NOMO-1 treated with DMSO at 0.1 percent for 48 hours (cell line): ENCODE measurements at regions not wholly inside any gene's neighbourhood (a gene's known extent, or its start where the extent isn't known, plus 50 kb on each side); places are given as distances from the start of the nearest gene placed in this dataset.
"Not testable (repeated sequence)": the region's sequence is repeated elsewhere in the genome, so short reads cannot be mapped to it uniquely, and the experiment has no call there.

ENCODE experiments used
- DNase-seq: peaks from one replicate; lab custom pipeline; 2025; ENCODE audit not compliant: unreplicated experiment; lab: John Stamatoyannopoulos, UW

DNA sequence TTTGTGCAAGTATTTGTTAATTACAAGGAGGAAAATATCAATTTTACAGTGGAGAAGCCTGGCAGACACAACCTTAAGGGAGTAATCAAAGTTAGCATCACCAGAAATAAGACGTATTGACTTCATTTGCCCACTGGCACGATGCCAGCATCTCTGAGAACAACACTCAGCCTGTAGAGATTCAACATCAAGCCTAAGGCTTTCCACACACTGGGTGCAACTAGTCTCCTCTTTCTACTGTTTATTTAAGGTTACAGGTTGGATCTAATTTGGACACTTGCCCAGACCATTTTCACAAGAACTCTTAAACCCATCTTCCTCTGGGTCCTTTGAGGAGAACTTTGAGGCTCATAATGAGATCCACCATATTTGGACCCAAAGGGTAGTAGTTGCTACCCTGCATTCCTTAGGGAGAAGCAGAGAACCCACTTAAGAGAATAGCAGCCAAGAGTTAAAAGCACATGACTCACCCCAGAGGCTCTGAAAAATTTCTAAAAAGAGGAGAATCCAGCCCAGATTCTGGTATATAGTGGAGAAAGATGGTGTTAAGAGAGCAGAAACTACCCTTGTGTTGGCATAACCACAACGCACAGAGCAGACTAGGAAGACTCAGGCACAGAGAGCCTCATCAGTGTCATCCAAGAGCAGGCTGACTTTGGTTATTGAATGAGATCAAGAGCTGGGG lies 97.3 kb downstream of the CCDC71L start:
- no peak for DNase-seq

DNA sequence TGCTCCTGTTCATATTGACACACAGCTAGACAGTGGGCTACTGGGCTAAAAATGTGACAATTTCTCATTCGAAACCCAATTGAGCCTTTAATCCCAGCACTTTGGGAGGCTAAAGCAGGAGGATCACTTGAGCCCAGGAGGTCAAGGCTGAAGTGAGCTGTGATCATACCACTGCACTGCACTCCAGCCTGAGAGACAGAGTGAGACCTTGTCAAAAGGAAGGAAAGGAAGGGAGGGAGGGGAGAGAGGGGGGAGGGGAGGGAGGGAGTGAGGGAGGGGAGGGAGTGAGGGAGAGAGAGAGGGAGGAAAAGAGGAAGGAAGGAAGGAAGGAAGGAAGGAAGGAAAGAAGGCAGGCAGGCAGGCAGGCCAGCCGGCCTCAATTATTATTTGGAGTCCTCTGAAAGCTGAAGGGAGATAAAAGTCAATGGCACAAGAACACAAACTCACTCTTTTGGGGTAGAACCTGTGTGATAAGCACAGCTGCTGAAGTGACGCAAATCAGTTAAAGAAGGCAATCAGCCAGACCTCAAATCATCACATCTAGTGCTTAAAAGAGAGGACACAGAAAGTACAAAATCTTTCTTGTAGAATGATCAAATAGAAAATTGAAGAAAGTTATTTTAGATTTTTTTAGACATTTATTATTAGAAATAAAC lies 98.1 kb downstream of the CCDC71L start:
- no peak for DNase-seq

DNA sequence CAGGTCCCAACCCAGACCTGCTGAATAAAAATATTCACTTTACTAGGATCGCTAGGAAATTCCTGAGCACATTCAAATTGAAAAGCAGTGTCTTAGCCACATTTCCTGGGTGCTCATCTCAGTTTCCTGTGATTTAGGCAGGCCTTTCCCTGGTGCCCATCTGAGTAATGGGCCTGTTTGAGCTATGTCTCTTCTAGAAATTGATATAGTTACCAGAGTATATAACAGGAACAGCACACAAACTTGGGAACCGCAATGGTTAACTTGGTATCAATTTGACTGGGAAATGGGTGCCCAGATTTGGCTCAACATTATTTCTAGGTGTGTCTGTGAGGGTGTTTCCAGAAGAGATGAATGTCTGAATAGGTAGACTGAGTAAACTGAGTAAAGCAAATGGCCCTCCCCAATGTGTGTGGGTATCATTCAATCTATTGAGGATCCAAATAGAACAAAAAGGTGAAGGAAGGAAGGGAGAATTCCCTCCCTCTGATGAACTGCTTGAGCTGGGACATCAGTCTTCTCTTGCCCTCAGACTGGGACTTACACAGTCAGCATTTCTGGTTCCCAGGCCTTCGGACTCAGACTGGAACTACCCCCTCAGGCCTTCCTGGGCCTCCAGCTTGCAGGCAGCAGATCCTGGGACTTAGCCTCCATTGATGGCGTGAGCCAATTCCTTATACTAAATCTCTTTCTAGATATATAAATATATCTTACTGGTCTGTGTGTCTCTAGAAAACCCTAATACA lies 99.1 kb downstream of the CCDC71L start:
- no peak for DNase-seq

DNA sequence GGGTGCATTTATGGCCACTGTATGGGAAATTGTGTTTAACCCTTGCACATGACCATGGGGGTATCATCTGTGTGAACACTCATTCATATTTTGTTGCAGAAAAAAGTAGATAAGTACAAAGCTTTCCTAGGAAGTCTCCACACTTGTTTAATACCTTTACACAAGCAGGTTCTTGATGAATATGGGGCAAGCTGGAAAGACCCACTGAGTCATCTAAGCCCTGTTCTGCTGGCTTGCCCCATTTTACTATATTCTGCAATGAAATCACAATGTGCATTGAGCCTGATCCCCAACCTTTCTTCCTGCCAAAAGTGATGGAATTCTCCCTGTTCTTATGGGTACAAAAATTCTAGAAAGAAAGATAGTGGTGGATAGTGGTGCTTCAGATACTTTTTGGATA lies 99.8 kb downstream of the CCDC71L start:
- DNase-seq: no peak

DNA sequence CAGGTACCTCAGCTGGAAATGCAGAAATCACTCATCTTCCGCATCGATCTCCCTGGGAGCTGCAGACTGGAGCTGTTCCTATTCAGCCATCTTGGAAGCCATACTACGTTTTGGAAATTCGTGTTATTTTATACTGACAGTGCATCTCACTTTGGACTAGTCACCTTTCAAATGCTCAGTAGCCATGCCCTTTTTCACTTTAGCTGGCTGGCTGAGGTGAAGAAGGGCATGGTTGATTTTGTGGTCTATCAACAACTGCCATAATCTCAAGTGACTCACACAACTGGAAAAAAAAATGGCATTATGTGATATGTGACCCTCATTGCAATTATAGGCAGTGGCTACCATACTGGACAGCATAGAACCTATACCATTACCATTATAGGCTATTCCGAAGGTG lies 100.5 kb downstream of the CCDC71L start:
- no peak for DNase-seq

DNA sequence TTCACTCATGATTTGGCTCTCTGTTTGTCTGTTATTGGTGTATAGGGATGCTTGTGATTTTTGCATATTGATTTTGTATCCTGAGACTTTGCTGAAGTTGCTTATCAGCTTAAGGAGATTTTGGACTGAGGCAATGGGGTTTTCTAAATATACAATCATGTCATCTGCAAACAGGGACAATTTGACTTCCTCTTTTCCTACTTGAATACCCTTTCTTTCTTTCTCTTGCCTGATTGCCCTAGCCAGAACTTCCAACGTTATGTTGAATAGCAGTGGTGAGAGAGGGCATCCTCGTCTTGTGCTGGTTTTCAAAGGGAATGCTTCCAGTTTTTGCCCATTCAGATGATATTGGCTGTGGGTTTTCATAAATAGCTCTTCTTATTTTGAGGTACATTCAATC lies 104.7 kb downstream of the CCDC71L start:
- not testable (repeated sequence) for DNase-seq

DNA sequence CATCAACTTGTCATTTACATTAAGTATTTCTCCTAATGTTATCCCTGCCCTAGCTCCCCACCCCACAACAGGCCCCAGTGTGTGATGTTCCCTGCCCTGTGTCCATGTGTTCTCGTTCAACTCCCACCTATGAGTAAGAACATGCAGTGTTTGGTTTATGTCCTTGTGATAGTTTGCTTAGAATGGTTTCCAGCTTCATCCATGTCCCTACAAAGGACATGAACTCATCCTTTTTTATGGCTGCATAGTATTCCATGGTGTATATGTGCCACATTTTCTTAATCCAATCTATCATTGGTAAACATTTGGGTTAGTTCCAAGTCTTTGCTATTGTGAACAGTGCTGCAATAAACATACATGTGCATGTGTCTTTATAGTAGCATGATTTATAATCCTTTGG lies 106.3 kb downstream of the CCDC71L start:
- DNase-seq: not testable (repeated sequence)

DNA sequence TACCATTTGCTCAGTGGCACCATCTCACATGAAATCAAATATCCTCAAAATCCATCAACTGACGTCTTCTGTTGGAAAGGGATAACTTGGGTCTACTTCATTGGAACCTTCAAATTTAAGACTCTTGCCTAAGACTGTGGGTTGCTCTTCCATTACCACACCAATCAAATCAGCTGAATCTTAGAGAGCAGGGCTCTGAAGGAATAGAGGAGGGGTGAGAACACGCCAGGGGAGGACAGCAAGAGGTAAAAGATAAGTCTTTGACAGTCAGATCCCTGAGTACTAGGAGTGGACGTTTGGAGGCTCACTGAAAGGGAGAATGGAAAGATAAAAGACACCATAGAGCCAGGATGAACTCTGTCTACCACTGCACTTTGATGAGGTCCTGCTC lies 107.5 kb downstream of the CCDC71L start:
- no peak for DNase-seq

DNA sequence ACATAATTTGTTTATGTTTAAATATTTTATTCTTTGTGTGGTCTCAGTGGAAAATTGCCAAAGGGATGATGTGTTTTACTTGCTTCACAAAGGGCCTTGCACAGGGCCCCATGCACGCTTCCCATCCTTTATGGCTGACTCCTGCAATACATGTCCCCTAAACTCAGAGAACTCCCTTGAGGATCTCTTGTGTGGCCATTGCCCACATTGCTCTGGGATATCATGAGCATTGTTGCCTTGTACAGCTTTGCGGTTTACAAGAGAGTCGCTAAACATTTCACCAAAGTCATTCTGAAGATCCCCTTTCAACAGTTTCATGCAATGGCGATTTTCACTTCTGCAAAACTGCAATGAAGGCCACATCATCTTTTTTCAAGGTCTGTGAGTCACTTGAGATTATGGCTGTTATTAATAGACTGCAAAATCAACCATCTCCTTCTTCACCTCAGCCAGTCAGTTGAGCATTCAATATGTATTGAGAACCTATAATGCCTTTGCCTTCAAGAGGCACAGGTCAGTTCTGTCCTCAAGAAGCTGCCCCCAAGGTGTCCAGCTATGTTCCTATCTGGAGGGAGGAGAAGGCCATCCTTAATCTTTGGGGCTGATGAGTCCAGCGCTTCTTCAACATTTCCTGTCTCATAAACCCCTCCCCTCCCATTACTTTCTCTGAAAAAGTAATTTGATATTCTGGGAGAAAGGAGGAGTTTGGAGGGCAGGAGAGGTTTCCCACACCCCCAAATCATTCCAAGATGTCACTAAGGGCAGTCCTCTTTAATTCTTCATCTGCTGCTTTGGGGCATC lies 108.1 kb downstream of the CCDC71L start:
- DNase-seq: peak; percentile 87

DNA sequence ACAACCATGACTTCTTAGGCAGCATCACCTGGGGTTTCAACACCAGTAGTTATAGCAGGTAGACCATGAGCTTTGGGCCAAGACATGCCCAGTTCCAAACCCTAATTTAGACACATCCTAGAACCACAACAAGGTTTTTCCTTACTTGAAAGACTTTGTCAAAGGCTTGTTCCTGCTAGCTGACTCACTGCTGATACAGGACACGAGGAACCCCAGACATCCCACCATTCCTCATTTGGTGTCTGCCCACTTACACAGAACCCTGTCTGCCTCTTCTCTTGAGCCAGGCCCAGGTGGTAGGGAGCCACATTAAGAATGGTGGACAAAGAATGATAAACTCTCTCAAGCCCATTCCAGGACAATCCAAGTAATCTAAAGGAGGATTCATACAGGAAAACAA lies 109.0 kb downstream of the CCDC71L start:
- DNase-seq: no peak

DNA sequence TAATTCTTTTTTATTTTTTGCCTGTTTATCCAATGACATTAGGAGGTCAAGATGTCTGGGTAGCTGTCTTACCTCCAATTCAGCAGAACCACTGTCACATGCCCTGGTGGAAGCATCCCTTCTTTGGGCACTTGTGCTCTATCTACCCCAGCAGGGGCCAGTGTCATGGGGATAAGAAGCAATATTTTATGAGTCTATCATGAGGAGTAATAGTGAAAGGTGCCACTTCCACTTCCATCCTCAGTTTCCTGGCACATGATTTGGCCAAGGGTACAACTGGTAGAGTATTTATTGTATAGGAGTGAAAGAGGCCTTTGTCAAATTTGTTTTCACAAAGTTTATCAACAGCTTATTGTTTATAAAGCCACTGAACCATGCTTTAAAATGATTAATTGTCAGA lies 112.5 kb downstream of the CCDC71L start:
- DNase-seq: no peak

DNA sequence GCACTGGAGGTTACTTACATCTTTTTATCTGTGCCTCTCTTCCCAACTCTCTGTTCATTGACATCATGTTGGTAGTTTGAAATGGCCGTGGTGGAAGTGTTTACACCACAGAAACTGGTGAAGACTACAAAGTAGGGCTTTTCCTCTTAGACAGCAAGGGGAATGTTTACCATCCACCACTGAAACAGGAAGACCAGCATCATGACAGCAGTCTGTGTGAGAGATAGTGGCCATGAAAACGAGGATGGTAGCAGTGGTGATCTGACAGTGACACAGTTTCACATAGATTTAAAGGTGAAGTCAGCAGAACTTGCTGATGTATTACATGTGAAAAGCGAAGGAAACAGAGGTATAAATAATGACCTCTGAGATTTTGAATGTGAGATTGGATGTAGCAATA lies 115.7 kb downstream of the CCDC71L start:
- no peak for DNase-seq

DNA sequence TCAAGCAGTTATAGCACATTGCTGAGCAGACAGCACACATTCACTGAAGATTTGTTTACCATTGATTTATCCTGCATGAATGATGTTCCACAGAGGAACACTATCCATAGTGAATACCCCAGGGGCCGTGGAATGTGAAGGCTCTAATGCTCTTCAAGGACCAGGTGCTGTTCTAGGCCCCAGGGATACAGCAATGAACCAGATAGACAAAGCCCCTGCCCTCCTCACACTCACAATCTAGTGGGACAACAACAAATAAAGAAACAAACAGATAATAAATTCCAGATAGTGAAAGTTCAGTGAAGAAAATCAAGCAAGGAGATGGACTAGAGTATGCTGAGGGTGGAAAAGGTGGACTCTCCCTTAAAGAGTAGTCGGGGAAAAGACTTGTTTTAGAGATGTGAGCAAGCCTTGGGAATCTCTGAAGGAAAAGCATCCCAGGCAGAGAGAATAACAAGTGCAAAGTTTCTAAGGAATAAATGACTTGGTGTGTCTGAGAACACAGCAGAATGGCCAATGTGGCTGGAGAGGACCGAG lies 117.7 kb downstream of the CCDC71L start:
- no peak for DNase-seq

DNA sequence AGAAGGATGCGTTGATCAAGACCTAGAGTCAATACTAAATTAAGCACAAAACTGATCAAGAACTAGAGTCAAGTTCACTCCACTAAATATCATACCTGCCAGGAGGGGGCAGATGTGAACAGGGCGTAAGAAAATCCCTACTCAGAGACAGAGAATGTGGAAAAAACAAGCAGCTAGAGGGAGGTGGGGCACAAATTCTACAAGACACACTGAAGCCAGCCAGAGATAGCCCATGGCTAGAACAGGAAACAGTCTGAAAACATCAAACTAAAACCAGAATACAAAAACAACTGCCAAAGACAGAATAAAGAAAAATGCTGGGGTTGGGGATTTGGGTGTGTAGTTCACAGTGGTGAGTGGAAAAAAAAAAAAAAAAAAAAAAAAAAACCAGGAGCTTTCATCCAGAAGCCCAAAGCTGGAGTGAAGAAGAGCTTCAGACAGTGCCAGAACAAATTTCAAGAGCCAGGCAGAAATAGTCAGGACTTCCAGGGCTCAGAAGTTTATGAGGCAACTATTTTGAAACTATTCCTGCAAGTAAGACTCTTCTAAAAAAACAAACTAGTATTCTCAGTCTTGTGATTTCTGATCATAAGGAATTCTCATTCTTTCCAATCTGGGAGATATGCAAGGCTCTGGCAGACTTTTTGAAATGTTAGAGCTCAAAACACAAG lies 118.3 kb downstream of the CCDC71L start:
- DNase-seq: peak; percentile 62

DNA sequence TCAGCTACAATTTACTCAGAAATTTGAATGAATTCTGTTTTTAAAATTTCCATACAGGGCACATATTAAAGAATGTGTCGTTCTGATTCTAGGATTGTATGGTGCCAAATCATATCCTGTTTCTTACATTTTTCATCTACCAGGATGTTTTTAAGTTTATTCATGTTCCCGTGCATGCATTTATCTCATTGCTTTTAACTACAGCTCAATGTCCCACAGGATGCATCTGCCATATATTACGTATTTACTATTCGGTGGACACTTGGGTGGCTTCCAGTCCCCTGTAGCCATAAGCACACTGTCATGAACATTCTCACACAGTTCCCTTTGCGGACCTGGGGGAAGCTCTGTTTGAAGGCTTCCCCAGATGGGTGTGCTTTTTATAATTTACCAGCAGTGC lies 122.3 kb downstream of the CCDC71L start:
- no peak for DNase-seq

DNA sequence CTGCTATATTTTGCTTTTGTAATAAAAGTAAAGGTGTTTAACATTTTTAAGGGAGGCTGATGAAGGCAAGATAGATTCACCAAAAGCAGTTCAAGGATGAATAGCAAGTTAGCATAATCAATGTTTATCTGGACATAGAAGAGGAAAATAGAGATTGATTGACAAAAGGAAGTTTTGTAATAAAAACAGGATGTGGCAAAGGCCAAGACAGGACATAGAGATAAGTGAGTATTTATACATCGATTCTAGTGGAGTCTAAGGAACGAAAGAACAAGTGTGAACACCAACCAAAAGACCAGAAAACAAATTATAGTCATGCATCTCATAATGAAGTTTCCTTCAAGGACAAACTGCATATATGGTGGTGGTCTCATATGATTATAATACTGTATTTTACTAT lies 123.8 kb downstream of the CCDC71L start:
- DNase-seq: no peak

DNA sequence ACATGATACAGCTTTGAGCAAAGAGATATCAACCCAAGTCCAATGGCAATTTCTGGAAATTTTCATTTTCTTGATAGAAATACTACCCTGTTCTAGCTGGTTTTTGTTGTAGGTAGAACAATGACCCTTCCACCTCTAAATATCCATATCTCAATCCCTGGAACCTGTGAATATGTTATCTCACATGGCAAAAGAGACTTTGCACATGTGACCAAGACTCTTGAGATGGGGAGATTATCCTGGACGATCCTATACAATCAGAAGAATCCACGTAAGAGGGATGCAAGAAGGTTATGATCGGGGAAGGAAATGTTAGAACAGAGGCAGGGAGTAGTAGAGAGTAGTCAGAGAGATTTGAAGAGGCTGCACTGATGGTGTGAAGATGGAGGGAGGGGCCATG lies 124.9 kb downstream of the CCDC71L start:
- DNase-seq: no peak

DNA sequence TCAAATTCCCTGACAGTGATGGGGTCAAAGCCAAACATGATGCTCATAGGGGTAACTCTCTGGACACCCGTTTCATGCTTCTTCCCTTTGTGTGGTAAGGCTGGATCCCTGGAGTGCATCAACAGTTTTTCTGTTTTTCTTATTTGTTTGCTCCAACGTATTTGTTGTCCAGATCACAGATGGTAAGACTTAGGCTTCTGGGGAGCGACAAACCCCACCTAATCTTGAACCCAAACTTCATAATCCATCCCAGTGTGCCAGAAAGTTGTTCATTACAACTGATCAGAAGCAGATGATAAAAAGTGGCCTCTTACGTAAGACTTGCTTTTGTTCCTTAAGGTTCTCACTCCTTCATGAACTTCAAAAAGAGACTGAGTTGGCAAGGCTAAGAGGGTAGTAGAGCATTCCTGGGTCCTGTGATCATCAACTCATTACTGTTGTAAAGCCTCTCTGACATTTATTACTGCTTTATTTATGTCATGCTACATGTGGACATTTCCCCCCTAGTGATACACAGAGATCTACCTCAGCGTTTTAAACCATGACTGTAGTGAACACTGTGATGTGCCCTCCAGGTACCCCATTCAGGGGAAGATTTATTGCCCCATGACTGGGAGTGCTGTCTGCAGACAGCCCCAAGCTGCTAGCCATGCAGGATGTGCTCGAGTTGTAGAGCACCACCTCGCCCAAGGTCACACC lies 125.6 kb downstream of the CCDC71L start:
- DNase-seq: no peak

DNA sequence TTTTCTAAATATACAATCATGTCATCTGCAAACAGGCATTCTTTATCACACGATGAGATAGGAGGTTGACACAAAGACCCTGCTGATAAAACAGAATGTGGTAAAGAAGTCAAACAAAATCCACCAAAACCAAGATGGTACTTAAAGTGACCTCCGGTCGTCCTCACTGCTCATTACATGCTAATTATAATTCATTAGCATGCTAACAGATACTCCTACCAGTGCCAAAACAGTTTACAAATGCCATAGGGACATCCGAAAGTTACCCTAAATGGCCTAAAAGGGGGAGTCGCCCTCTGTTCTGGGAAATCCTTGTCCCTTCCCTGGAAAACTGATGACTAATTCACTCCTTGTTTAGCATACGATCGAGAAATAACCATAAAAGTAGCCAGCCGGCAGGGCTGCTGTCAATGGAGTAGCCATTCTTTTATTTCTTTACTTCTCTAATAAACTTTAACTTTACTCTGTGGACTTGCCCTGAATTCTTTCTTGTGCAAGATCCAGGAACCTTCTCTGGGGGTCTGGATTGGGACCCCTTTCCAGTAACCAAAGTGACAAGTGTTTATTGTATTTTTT lies 126.6 kb downstream of the CCDC71L start:
- no peak for DNase-seq

DNA sequence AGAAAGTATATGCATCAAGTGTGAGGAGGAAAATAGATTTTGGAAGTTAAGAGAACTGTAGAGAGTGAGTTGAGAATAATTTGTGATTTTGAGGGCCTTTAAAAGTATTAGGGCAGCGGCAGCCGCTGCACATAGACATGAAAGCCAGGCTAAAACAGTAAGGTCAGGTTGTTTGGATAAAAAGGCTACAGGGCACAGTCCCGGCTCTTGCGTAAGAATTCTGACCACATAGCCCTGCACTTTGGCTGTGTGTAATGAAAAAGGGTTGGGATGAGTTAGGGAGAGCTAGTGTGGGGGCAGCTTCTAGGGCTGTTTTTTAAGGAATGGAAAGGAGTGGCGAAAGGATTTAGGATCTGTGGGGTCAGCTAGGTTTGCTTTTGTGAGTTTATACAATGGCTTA lies 130.8 kb downstream of the CCDC71L start:
- DNase-seq: not testable (repeated sequence)
